Coronary artery (tissue), 2 donors: ENCODE measurements at regions not wholly inside any gene's neighbourhood (a gene's known extent, or its start where the extent isn't known, plus 50 kb on each side); places are given as distances from the start of the nearest gene placed in this dataset.

Experiments
- DNase-seq: peaks from one replicate; pipeline ENCODE4 v3.0.0-alpha.2; 2017; ENCODE audit warnings: low spot score
- H3K27ac ChIP-seq, 2 donors: fragments of 200-600 bp; sonication (generic); one replicate each; pipeline ENCODE4 v1.5.1; 2016 to 2019
- H3K4me3 ChIP-seq: fragments of 200-600 bp; sonication (generic); 2 replicates; pipeline ENCODE4 v1.5.1; 2016; ENCODE audit warnings: mild to moderate bottlenecking, moderate library complexity
- CTCF ChIP-seq: fragments of 200-600 bp; sonication (generic); IDR thresholded peaks from one replicate; pipeline ENCODE4 v1.5.1; 2019; ENCODE audit warnings: antibody characterized with exemption

DNA sequence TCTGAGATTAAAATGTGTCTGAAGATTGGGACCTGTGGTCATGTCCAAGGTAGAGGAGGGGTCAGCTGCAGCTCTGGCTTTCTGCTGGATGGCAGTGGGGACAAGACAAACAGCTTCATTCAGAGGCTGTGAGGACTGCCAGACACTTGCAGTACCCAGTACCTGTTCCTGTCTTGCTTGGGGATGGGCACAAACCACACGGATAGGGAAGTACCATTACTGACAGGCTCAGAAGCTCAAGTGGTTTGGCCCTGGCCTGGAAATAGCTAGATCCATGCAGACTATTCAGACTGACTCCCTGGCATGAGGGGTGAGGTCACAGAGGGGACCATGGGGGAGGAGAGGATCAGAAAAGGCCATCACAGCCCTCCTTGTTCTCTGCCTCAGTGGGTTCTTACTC lies 56.0 kb upstream of the COMTD1 start:
- H3K27ac ChIP-seq = no peak overlapping the region
- DNase-seq = no peak
- TF ChIP-seq CTCF = no peak
- H3K4me3 ChIP-seq = no peak overlapping the region

GRCh38 chr10:75288140-75288711 lies 52.5 kb upstream of the COMTD1 start:
- H3K4me3 ChIP-seq = no peak overlapping the region
- no peak for TF ChIP-seq CTCF
- no peak for DNase-seq
- H3K27ac ChIP-seq = no peak overlapping the region

DNA sequence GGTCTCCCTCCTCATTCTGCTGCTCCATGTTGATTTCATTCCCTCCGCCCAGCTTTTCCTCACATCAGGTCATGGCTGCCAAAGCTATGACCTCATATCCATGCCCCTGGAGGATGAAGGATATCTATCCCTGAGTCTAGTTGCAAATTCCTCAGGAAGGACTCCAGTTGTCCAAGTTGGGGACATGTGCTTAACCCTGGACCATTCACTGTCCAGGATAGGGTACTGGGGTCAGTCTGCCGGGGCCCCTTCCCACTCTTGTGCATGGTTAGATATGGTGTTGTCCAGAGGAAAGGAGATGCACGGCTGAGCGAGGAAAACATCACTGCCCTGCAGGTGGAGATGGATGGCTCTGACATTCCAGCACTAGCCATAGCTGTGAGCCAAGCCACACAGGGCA lies 51.9 kb upstream of the COMTD1 start:
- no peak for DNase-seq
- TF ChIP-seq CTCF = no peak
- Histone ChIP-seq H3K27ac (no peak overlapping the region), H3K4me3 (no peak overlapping the region)

GRCh38 chr10:75286901-75287300 lies 51.1 kb upstream of the COMTD1 start:
- DNase-seq = no peak
- no peak for TF ChIP-seq CTCF
- H3K4me3 ChIP-seq = no peak overlapping the region

More at GRCh38 chr10:75286901-75287300, 51.1 kb upstream of the COMTD1 start:
- H3K27ac ChIP-seq = no peak overlapping the region
